ENCODE measurements at regions not wholly inside any gene's neighbourhood (a gene's known extent, or its start where the extent isn't known, plus 50 kb on each side); places are given as distances from the start of the nearest gene placed in this dataset.
A peak's percentile ranks its signal among the peaks of the same experiment; 100 is the strongest.

GRCh38 chr22:25447686-25448434, 116.6 kb upstream of the GRK3 start:
- H2BK120ac ChIP-seq (ENCODE audit: low read depth, low read length) = no peak overlapping the region
- no peaks in the 10 kb centered on the region for H3K9me3 ChIP-seq (ENCODE audit: control insufficient read depth, low read length)
- no peak overlapping the region for H2BK12ac ChIP-seq (ENCODE audit: low read length in 2 of 2)
- H4K8ac ChIP-seq (ENCODE audit: low read length) = no peak overlapping the region
- WGBS = 8% methylated on average over 24 of the region's 30 CpGs
- H3K27ac ChIP-seq (ENCODE audit: low read length, poor library complexity, severe bottlenecking) = no peak overlapping the region
- peak overlapping the region; percentile 14 to 30 for H3K18ac ChIP-seq (ENCODE audit: low read depth in 1 of 2, low read length in 2 of 2)
- peaks cover 0 to 4% of the 10 kb centered on the region in 2 experiments for H3K36me3 ChIP-seq (ENCODE audit: control insufficient read depth in 1 of 2, insufficient read depth in 2 of 2, low read depth in 1 of 2, low read length in 2 of 2)
- no peak overlapping the region for H3K23ac ChIP-seq (ENCODE audit: low read length in 2 of 2)
- no peaks in the 10 kb centered on the region for H3K79me1 ChIP-seq (replicated peaks; ENCODE audit: low read length, poor library complexity, severe bottlenecking)
- peak overlapping the region; percentile 35 to 82 for H3K4ac ChIP-seq (ENCODE audit: low read depth in 1 of 2, low read length in 2 of 2)
- H2BK15ac ChIP-seq (ENCODE audit: low read depth, poor library complexity, severe bottlenecking) = no peak overlapping the region
- no peak overlapping the region for H2AK5ac ChIP-seq (ENCODE audit: low read length, severe bottlenecking)
- peak overlapping the region; percentile 84 to 96 for H3K4me3 ChIP-seq (ENCODE audit: insufficient read depth in 1 of 2, low read depth in 1 of 2, low read length in 2 of 2)
- no peak overlapping the region for H3K14ac ChIP-seq (ENCODE audit: low read length in 2 of 2)
- peak overlapping the region; percentile 99 for H3K9ac ChIP-seq (ENCODE audit: low read length)
- DNase-seq = peak; percentile 81
- H3K4me1 ChIP-seq (ENCODE audit: control insufficient read depth, insufficient read depth, low read depth, low read length) = peaks cover 8% of the 10 kb centered on the region
- no peak overlapping the region for H2BK5ac ChIP-seq (ENCODE audit: low read depth, low read length, poor library complexity, severe bottlenecking)
- H3K27me3 ChIP-seq (ENCODE audit: control insufficient read depth in 1 of 2, insufficient read depth in 1 of 2, low read length in 2 of 2) = no peaks in the 10 kb centered on the region
- no peak overlapping the region for H4K91ac ChIP-seq (ENCODE audit: low read length)
- peak overlapping the region; percentile 37 for H2AFZ ChIP-seq (ENCODE audit: low read depth, low read length)
- peak overlapping the region; percentile 93 for H3K4me2 ChIP-seq (ENCODE audit: low read length, poor library complexity, severe bottlenecking)

DNA sequence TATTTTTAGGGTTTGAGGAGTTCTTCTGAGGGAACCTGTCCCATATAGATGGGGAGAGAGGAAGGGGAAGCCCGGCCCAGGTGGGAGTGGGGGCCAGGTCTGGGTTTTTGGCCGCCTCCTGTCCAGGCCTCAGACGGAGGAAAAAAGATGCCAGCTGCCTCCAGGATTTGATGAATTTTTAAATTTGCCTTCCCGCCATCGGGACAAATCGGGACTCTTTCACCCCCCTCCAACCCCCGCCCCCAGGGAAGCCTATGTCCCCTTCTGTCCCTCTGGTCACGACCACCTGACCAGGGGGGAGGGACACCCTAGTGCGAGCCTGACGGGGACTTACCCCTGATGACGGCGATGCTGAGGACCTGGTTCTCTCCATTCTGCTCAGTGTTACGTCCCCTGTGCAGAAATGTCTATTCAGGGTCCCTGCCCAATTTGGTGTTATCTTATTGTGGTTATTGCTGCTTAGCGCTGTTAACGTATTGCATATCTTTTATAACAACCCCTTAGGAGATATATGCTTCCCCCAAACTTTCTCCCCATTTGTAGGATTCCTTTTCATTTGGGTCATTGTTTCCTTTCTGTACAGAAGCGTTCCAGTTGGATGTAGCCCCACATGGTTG, 115.9 kb upstream of the GRK3 start:
- peaks cover 8% of the 10 kb centered on the region for H3K4me1 ChIP-seq (ENCODE audit: control insufficient read depth, insufficient read depth, low read depth, low read length)
- peak overlapping the region; percentile 18 to 75 for H3K18ac ChIP-seq (ENCODE audit: low read depth in 1 of 2, low read length in 2 of 2)
- no peak overlapping the region for H2AK5ac ChIP-seq (ENCODE audit: low read length, severe bottlenecking)
- H2BK5ac ChIP-seq (ENCODE audit: low read depth, low read length, poor library complexity, severe bottlenecking) = no peak overlapping the region
- peak overlapping the region; percentile 84 to 96 for H3K4me3 ChIP-seq (ENCODE audit: insufficient read depth in 1 of 2, low read depth in 1 of 2, low read length in 2 of 2)
- H3K36me3 ChIP-seq (ENCODE audit: control insufficient read depth in 1 of 2, insufficient read depth in 2 of 2, low read depth in 1 of 2, low read length in 2 of 2) = peaks cover under 1 to 4% of the 10 kb centered on the region in 2 experiments
- peak overlapping the region in 1 of 2 experiments; percentile 54 for H2BK12ac ChIP-seq (ENCODE audit: low read length in 2 of 2)
- DNase-seq = peak; percentile 55
- H3K27me3 ChIP-seq (ENCODE audit: control insufficient read depth in 1 of 2, insufficient read depth in 1 of 2, low read length in 2 of 2) = no peaks in the 10 kb centered on the region
- H2BK15ac ChIP-seq (ENCODE audit: low read depth, poor library complexity, severe bottlenecking) = peak overlapping the region; percentile 19
- 3% methylated on average over 11 of the region's 16 CpGs for WGBS
- H3K79me1 ChIP-seq (replicated peaks; ENCODE audit: low read length, poor library complexity, severe bottlenecking) = no peaks in the 10 kb centered on the region
- H3K4me2 ChIP-seq (ENCODE audit: low read length, poor library complexity, severe bottlenecking) = peak overlapping the region; percentile 93
- H3K9me3 ChIP-seq (ENCODE audit: control insufficient read depth, low read length) = no peaks in the 10 kb centered on the region
- H2BK120ac ChIP-seq (ENCODE audit: low read depth, low read length) = no peak overlapping the region
- H4K91ac ChIP-seq (ENCODE audit: low read length) = peak overlapping the region; percentile 50
- H3K23ac ChIP-seq (ENCODE audit: low read length in 2 of 2) = peak overlapping the region in 1 of 2 experiments; percentile 99
- no peak overlapping the region for H4K8ac ChIP-seq (ENCODE audit: low read length)
- H3K27ac ChIP-seq (ENCODE audit: low read length, poor library complexity, severe bottlenecking) = no peak overlapping the region
- H3K9ac ChIP-seq (ENCODE audit: low read length) = peak overlapping the region; percentile 99
- peak overlapping the region; percentile 33 to 35 for H3K4ac ChIP-seq (ENCODE audit: low read depth in 1 of 2, low read length in 2 of 2)
- H2AFZ ChIP-seq (ENCODE audit: low read depth, low read length) = peak overlapping the region; percentile 23
- H3K14ac ChIP-seq (ENCODE audit: low read length in 2 of 2) = peak overlapping the region in 1 of 2 experiments; percentile 91

GRCh38 chr22:25449781-25450317, 114.6 kb upstream of the GRK3 start:
- no peak overlapping the region for H2BK12ac ChIP-seq (ENCODE audit: low read length in 2 of 2)
- H2BK15ac ChIP-seq (ENCODE audit: low read depth, poor library complexity, severe bottlenecking) = no peak overlapping the region
- peak overlapping the region; percentile 99 for H3K9ac ChIP-seq (ENCODE audit: low read length)
- no peak overlapping the region for H2BK120ac ChIP-seq (ENCODE audit: low read depth, low read length)
- WGBS = 92% methylated on average over 6 of the region's 9 CpGs
- H2AK5ac ChIP-seq (ENCODE audit: low read length, severe bottlenecking) = no peak overlapping the region
- H3K18ac ChIP-seq (ENCODE audit: low read depth in 1 of 2, low read length in 2 of 2) = no peak overlapping the region
- no peak overlapping the region for H3K4ac ChIP-seq (ENCODE audit: low read depth in 1 of 2, low read length in 2 of 2)
- H3K36me3 ChIP-seq (ENCODE audit: control insufficient read depth in 1 of 2, insufficient read depth in 2 of 2, low read depth in 1 of 2, low read length in 2 of 2) = peaks cover 4 to 9% of the 10 kb centered on the region in 2 experiments
- H3K27ac ChIP-seq (ENCODE audit: low read length, poor library complexity, severe bottlenecking) = no peak overlapping the region
- peaks cover 8% of the 10 kb centered on the region for H3K4me1 ChIP-seq (ENCODE audit: control insufficient read depth, insufficient read depth, low read depth, low read length)
- no peak for DNase-seq
- no peak overlapping the region for H4K91ac ChIP-seq (ENCODE audit: low read length)
- H3K14ac ChIP-seq (ENCODE audit: low read length in 2 of 2) = no peak overlapping the region
- no peaks in the 10 kb centered on the region for H3K9me3 ChIP-seq (ENCODE audit: control insufficient read depth, low read length)
- H3K4me3 ChIP-seq (ENCODE audit: insufficient read depth in 1 of 2, low read depth in 1 of 2, low read length in 2 of 2) = peak overlapping the region in 1 of 2 experiments; percentile 96
- peaks cover 2% of the 10 kb centered on the region for H3K79me1 ChIP-seq (replicated peaks; ENCODE audit: low read length, poor library complexity, severe bottlenecking)
- no peaks in the 10 kb centered on the region for H3K27me3 ChIP-seq (ENCODE audit: control insufficient read depth in 1 of 2, insufficient read depth in 1 of 2, low read length in 2 of 2)
- H4K8ac ChIP-seq (ENCODE audit: low read length) = no peak overlapping the region
- H2BK5ac ChIP-seq (ENCODE audit: low read depth, low read length, poor library complexity, severe bottlenecking) = no peak overlapping the region
- H2AFZ ChIP-seq (ENCODE audit: low read depth, low read length) = no peak overlapping the region
- H3K4me2 ChIP-seq (ENCODE audit: low read length, poor library complexity, severe bottlenecking) = no peak overlapping the region
- no peak overlapping the region for H3K23ac ChIP-seq (ENCODE audit: low read length in 2 of 2)

- no peak overlapping the region for H4K91ac ChIP-seq (ENCODE audit: low read length)
- H2AFZ ChIP-seq (ENCODE audit: low read depth, low read length) = no peak overlapping the region
- no peak overlapping the region for H2BK12ac ChIP-seq (ENCODE audit: low read length in 2 of 2)
- no peak overlapping the region for H3K14ac ChIP-seq (ENCODE audit: low read length in 2 of 2)
- no peak overlapping the region for H2AK5ac ChIP-seq (ENCODE audit: low read length, severe bottlenecking)
- WGBS = 100% methylated on average over 1 of the region's 2 CpGs
- H3K4me2 ChIP-seq (ENCODE audit: low read length, poor library complexity, severe bottlenecking) = no peak overlapping the region
- H3K23ac ChIP-seq (ENCODE audit: low read length in 2 of 2) = no peak overlapping the region
- peak overlapping the region in 1 of 2 experiments; percentile 77 for H3K4me3 ChIP-seq (ENCODE audit: insufficient read depth in 1 of 2, low read depth in 1 of 2, low read length in 2 of 2)
- H3K9me3 ChIP-seq (ENCODE audit: control insufficient read depth, low read length) = no peaks in the 10 kb centered on the region
- H3K4ac ChIP-seq (ENCODE audit: low read depth in 1 of 2, low read length in 2 of 2) = no peak overlapping the region
- no peak overlapping the region for H2BK5ac ChIP-seq (ENCODE audit: low read depth, low read length, poor library complexity, severe bottlenecking)
- H4K8ac ChIP-seq (ENCODE audit: low read length) = no peak overlapping the region
- peak overlapping the region; percentile 79 for H3K9ac ChIP-seq (ENCODE audit: low read length)
- H2BK120ac ChIP-seq (ENCODE audit: low read depth, low read length) = no peak overlapping the region
- peaks cover 8% of the 10 kb centered on the region for H3K4me1 ChIP-seq (ENCODE audit: control insufficient read depth, insufficient read depth, low read depth, low read length)
- H3K36me3 ChIP-seq (ENCODE audit: control insufficient read depth in 1 of 2, insufficient read depth in 2 of 2, low read depth in 1 of 2, low read length in 2 of 2) = peaks cover 8 to 14% of the 10 kb centered on the region in 2 experiments
- no peaks in the 10 kb centered on the region for H3K27me3 ChIP-seq (ENCODE audit: control insufficient read depth in 1 of 2, insufficient read depth in 1 of 2, low read length in 2 of 2)
- no peak overlapping the region for H2BK15ac ChIP-seq (ENCODE audit: low read depth, poor library complexity, severe bottlenecking)
- no peak overlapping the region for H3K27ac ChIP-seq (ENCODE audit: low read length, poor library complexity, severe bottlenecking)
- H3K18ac ChIP-seq (ENCODE audit: low read depth in 1 of 2, low read length in 2 of 2) = no peak overlapping the region
- DNase-seq = peak; percentile 9
- peaks cover 6% of the 10 kb centered on the region for H3K79me1 ChIP-seq (replicated peaks; ENCODE audit: low read length, poor library complexity, severe bottlenecking)
These were observed 112.9 kb upstream of the GRK3 start for GRCh38 chr22:25451480-25452114.
